SK-N-MC (cell line): ENCODE measurements at regions not wholly inside any gene's neighbourhood (a gene's known extent, or its start where the extent isn't known, plus 50 kb on each side); places are given as distances from the start of the nearest gene placed in this dataset.

Source experiments
- EZH2 ChIP-seq: fragments of 200-600 bp; sonication (generic); IDR thresholded peaks from one replicate; pipeline ENCODE4 v1.6.1; 2017; ENCODE audit warnings: antibody characterized with exemption
- POLR2AphosphoS5 ChIP-seq: IDR thresholded peaks from 2 replicates; pipeline ENCODE4 v1.6.1; 2012; ENCODE audit warnings: mild to moderate bottlenecking, low read depth, low read length, borderline replicate concordance

GRCh38 chr10:130515670-130516069 lies 379.5 kb downstream of the GLRX3 start:
- TF ChIP-seq EZH2: no peak
- no peak for TF ChIP-seq POLR2AphosphoS5
